Activated T-helper 2 cell treated with anti-CD3 and anti-CD28 coated beads, Interferon-gamma antibody, Interleukin-2, Interleukin-4, amounts not matched to agents 10 μg/mL and 5 μg/mL and 100 μg/mL, durations not matched to agents 14 hours and 24 hours and 36 hours (primary cell): ENCODE measurements at regions not wholly inside any gene's neighbourhood (a gene's known extent, or its start where the extent isn't known, plus 50 kb on each side); places are given as distances from the start of the nearest gene placed in this dataset.

ENCODE experiments used
- DNase-seq: peaks from one replicate; pipeline ENCODE4 v3.0.0; 2021; ENCODE audit warnings: low spot score
- H3K27ac Mint-ChIP-seq: one replicate; pipeline ENCODE4 v1.8.0; 2021; ENCODE audit warnings: mixed read lengths
- H3K27me3 Mint-ChIP-seq: one replicate; pipeline ENCODE4 v1.8.0; 2021; ENCODE audit warnings: low read depth, mixed read lengths
- H3K36me3 Mint-ChIP-seq: one replicate; pipeline ENCODE4 v1.8.0; 2021; ENCODE audit warnings: low read depth, mixed read lengths
- H3K4me1 Mint-ChIP-seq: one replicate; pipeline ENCODE4 v1.8.0; 2021; ENCODE audit warnings: low read depth, mixed read lengths
- H3K4me3 Mint-ChIP-seq: one replicate; pipeline ENCODE4 v1.8.0; 2021; ENCODE audit warnings: low read depth, mild to moderate bottlenecking, moderate library complexity, mixed read lengths
- H3K9me3 Mint-ChIP-seq: one replicate; pipeline ENCODE4 v1.8.0; 2021; ENCODE audit warnings: mixed read lengths
- intact Hi-C: fragments of 100-400 bp; cut with micrococcal nuclease; formaldehyde crosslinking; loops from one replicate; pipeline ENCODE4 v1.15.1; 2023

GRCh38 chr6:62338477-62338876 lies 52.5 kb upstream of the KHDRBS2 start:
- Mint-ChIP-seq H3K4me1 (no peaks in the 10 kb centered on the region), H3K27ac (no peak overlapping the region), H3K27me3 (no peaks in the 10 kb centered on the region), H3K9me3 (peaks cover 61% of the 10 kb centered on the region), H3K4me3 (no peak overlapping the region), H3K36me3 (no peaks in the 10 kb centered on the region)
- no peak for DNase-seq
- intact Hi-C loops = no loop called here
